ENCODE measurements at regions not wholly inside any gene's neighbourhood (a gene's known extent, or its start where the extent isn't known, plus 50 kb on each side); places are given as distances from the start of the nearest gene placed in this dataset.

- WGBS, 2 experiments (ENCODE audit: low coverage in 1 of 2, low lambda C conversion rate in 2 of 2, missing lambda C conversion rate in 2 of 2) = 71 to 84% methylated on average over 4 of the region's 4 CpGs
- Histone ChIP-seq H3K4me1 (ENCODE audit: insufficient read depth) (peaks cover 25% of the 10 kb centered on the region), H3K9me3 (ENCODE audit: low read depth) (no peaks in the 10 kb centered on the region), H3F3A (ENCODE audit: insufficient read depth) (peaks cover 21% of the 10 kb centered on the region), H3K9me2 (ENCODE audit: insufficient read depth) (no peaks in the 10 kb centered on the region), H3K79me2 (ENCODE audit: insufficient read depth) (no peaks in the 10 kb centered on the region), H3K27me3 (replicated peaks; ENCODE audit: insufficient read depth) (no peaks in the 10 kb centered on the region), H3K27ac (no peak overlapping the region), H3K4me2 (ENCODE audit: unreplicated experiment) (no peak overlapping the region), H4K20me1 (ENCODE audit: insufficient read depth) (no peaks in the 10 kb centered on the region), H3K36me3 (ENCODE audit: low read depth) (no peaks in the 10 kb centered on the region), H3K9ac (no peak overlapping the region), H3K4me3 (no peak overlapping the region), H2AFZ (no peak overlapping the region)
- in situ Hi-C loops (cut with MboI) = no loop called here
- TF ChIP-seq EZH2phosphoT487 (IDR thresholded peaks at IDR 0.05; ENCODE audit: insufficient read depth, low read depth) (no peak), EZH2 (IDR thresholded peaks at IDR 0.05; ENCODE audit: insufficient read depth, poor library complexity, severe bottlenecking) (no peak)
- DNase-seq = no peak
Observed at GRCh38 chr6:149216459-149216858, 101.1 kb upstream of the TAB2 start.

- Histone ChIP-seq H2AFZ (no peak overlapping the region), H3F3A (ENCODE audit: insufficient read depth) (peaks cover 16% of the 10 kb centered on the region), H3K36me3 (ENCODE audit: low read depth) (no peaks in the 10 kb centered on the region), H3K79me2 (ENCODE audit: insufficient read depth) (no peaks in the 10 kb centered on the region), H3K9me2 (ENCODE audit: insufficient read depth) (no peaks in the 10 kb centered on the region), H4K20me1 (ENCODE audit: insufficient read depth) (no peaks in the 10 kb centered on the region), H3K4me3 (no peak overlapping the region), H3K27ac (no peak overlapping the region), H3K9ac (no peak overlapping the region), H3K27me3 (replicated peaks; ENCODE audit: insufficient read depth) (no peaks in the 10 kb centered on the region), H3K9me3 (ENCODE audit: low read depth) (no peaks in the 10 kb centered on the region), H3K4me1 (ENCODE audit: insufficient read depth) (peaks cover 25% of the 10 kb centered on the region), H3K4me2 (ENCODE audit: unreplicated experiment) (no peak overlapping the region)
- DNase-seq = no peak
- no peak for TF ChIP-seq EZH2phosphoT487 (IDR thresholded peaks at IDR 0.05; ENCODE audit: insufficient read depth, low read depth)
- TF ChIP-seq EZH2 (IDR thresholded peaks at IDR 0.05; ENCODE audit: insufficient read depth, poor library complexity, severe bottlenecking) = no peak
- in situ Hi-C loops (cut with MboI) = no loop called here
Observed at GRCh38 chr6:149217466-149217888, 100.0 kb upstream of the TAB2 start.

GRCh38 chr6:149218471-149218870 is 99.0 kb upstream of the TAB2 start:
- H3K4me2 ChIP-seq (ENCODE audit: unreplicated experiment) = no peak overlapping the region
- no peak overlapping the region for H2AFZ ChIP-seq
- no peak overlapping the region for H3K27ac ChIP-seq
- H3K9me2 ChIP-seq (ENCODE audit: insufficient read depth) = no peaks in the 10 kb centered on the region
- H3K9ac ChIP-seq = no peak overlapping the region
- H4K20me1 ChIP-seq (ENCODE audit: insufficient read depth) = no peaks in the 10 kb centered on the region
- no peak overlapping the region for H3K4me3 ChIP-seq
- in situ Hi-C loops (cut with MboI) = no loop called here
- H3K36me3 ChIP-seq (ENCODE audit: low read depth) = no peaks in the 10 kb centered on the region
- peaks cover 15% of the 10 kb centered on the region; the same call in 1 of the 2 replicates for H3K4me1 ChIP-seq (ENCODE audit: insufficient read depth)
- no peaks in the 10 kb centered on the region for H3K27me3 ChIP-seq (replicated peaks; ENCODE audit: insufficient read depth)
- no peak for DNase-seq
- H3K79me2 ChIP-seq (ENCODE audit: insufficient read depth) = no peaks in the 10 kb centered on the region
- peaks cover 7% of the 10 kb centered on the region; the same call in 1 of the 2 replicates for H3F3A ChIP-seq (ENCODE audit: insufficient read depth)
- H3K9me3 ChIP-seq (ENCODE audit: low read depth) = no peaks in the 10 kb centered on the region
- TF ChIP-seq EZH2 (IDR thresholded peaks at IDR 0.05; ENCODE audit: insufficient read depth, poor library complexity, severe bottlenecking) (no peak), EZH2phosphoT487 (IDR thresholded peaks at IDR 0.05; ENCODE audit: insufficient read depth, low read depth) (no peak)

GRCh38 chr6:149218915-149219314 is 98.6 kb upstream of the TAB2 start:
- Histone ChIP-seq H3F3A (ENCODE audit: insufficient read depth) (peaks cover 2% of the 10 kb centered on the region; the same call in 1 of the 2 replicates), H3K4me3 (no peak overlapping the region), H3K79me2 (ENCODE audit: insufficient read depth) (no peaks in the 10 kb centered on the region), H3K9ac (no peak overlapping the region), H3K9me2 (ENCODE audit: insufficient read depth) (no peaks in the 10 kb centered on the region), H4K20me1 (ENCODE audit: insufficient read depth) (no peaks in the 10 kb centered on the region), H3K4me2 (ENCODE audit: unreplicated experiment) (no peak overlapping the region), H3K9me3 (ENCODE audit: low read depth) (no peaks in the 10 kb centered on the region), H3K27me3 (replicated peaks; ENCODE audit: insufficient read depth) (no peaks in the 10 kb centered on the region), H3K27ac (no peak overlapping the region), H3K36me3 (ENCODE audit: low read depth) (no peaks in the 10 kb centered on the region), H3K4me1 (ENCODE audit: insufficient read depth) (0 out of 2 replicates have a peak, but pooled peaks cover 11% of the 10 kb centered on the region), H2AFZ (no peak overlapping the region)
- no peak for DNase-seq
- no peak for TF ChIP-seq EZH2phosphoT487 (IDR thresholded peaks at IDR 0.05; ENCODE audit: insufficient read depth, low read depth)
- TF ChIP-seq EZH2 (IDR thresholded peaks at IDR 0.05; ENCODE audit: insufficient read depth, poor library complexity, severe bottlenecking) = no peak
- WGBS, 2 experiments (ENCODE audit: low coverage in 1 of 2, low lambda C conversion rate in 2 of 2, missing lambda C conversion rate in 2 of 2) = 72 to 75% methylated on average over 2 of the region's 2 CpGs
- in situ Hi-C loops (cut with MboI) = no loop called here

All from GM23248 (cell line).